WTC11 (cell line): ENCODE measurements at regions not wholly inside any gene's neighbourhood (a gene's known extent, or its start where the extent isn't known, plus 50 kb on each side); places are given as distances from the start of the nearest gene placed in this dataset.

Experiments used
- CREB1 ChIP-seq: sonication (generic); formaldehyde crosslinking; IDR thresholded peaks from 2 replicates; pipeline ENCODE4 v1.8.0; 2023; ENCODE audit warnings: mild to moderate bottlenecking, missing genetic modification reagents
- CREM ChIP-seq: sonication (generic); formaldehyde crosslinking; IDR thresholded peaks from 2 replicates; pipeline ENCODE4 v1.8.1; 2022; ENCODE audit warnings: mild to moderate bottlenecking, missing genetic modification reagents, moderate library complexity
- TF ChIP-seq, protein P1 (sequence below): sonication (generic); formaldehyde crosslinking; IDR thresholded peaks from 2 replicates; pipeline ENCODE4 v1.8.0; 2022; ENCODE audit warnings: mild to moderate bottlenecking, missing genetic modification reagents
- TF ChIP-seq, protein P2 (sequence below): fragments of 200-600 bp; IDR thresholded peaks from 2 replicates; pipeline ENCODE4 v1.8.0; 2022; ENCODE audit warnings: antibody characterized with exemption

DNA sequence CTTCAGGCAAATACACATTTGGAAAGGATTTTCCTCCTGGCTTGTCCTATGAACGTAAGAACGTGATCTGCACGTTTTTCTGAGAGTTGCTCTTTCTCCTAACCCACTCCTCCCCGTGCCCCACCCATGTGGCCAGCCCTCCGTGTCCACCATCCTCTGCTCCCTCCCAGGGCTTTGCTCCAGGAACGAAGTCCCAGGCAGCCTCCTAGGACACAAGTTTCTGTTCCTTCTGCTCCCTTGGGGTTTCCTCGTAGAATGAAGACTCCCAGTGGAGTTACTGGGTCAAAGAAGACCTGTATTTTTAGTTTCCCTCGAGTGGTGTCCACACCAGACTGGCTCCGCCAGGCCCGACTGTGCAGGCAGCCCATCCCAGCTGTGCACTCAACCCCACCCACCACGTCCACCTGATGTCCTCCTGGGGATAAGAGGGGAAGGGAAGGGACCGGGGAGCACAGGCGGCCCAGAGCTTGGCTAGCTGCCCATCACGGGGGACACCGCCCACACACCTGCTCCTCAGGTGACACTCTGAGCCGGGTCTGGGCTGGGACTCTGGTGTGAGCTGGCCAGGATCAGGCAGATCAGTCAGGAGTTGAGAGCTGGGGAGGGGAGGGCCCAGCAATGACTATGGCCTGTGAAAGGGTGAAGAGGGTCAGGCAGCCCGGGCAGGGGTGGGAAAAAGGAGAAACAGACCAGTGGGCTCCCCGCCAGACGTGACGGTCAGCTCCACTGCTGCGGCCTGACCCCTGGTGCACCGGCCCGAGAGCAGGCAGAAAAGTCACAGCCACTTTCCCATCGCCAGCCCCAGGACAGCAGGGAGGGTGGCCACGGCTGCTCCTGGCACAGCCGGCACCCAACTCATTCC, 54.3 kb upstream of the PPP2R2D start:
- TF ChIP-seq, protein P1, sequence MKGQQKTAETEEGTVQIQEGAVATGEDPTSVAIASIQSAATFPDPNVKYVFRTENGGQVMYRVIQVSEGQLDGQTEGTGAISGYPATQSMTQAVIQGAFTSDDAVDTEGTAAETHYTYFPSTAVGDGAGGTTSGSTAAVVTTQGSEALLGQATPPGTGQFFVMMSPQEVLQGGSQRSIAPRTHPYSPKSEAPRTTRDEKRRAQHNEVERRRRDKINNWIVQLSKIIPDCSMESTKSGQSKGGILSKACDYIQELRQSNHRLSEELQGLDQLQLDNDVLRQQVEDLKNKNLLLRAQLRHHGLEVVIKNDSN (CRISPR knock-in tag) = no peak
- TF ChIP-seq CREM (CRISPR knock-in tag) (no peak), CREB1 (no peak)
- TF ChIP-seq, protein P2, sequence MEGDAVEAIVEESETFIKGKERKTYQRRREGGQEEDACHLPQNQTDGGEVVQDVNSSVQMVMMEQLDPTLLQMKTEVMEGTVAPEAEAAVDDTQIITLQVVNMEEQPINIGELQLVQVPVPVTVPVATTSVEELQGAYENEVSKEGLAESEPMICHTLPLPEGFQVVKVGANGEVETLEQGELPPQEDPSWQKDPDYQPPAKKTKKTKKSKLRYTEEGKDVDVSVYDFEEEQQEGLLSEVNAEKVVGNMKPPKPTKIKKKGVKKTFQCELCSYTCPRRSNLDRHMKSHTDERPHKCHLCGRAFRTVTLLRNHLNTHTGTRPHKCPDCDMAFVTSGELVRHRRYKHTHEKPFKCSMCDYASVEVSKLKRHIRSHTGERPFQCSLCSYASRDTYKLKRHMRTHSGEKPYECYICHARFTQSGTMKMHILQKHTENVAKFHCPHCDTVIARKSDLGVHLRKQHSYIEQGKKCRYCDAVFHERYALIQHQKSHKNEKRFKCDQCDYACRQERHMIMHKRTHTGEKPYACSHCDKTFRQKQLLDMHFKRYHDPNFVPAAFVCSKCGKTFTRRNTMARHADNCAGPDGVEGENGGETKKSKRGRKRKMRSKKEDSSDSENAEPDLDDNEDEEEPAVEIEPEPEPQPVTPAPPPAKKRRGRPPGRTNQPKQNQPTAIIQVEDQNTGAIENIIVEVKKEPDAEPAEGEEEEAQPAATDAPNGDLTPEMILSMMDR = no peak
